ENCODE measurements at regions not wholly inside any gene's neighbourhood (a gene's known extent, or its start where the extent isn't known, plus 50 kb on each side); places are given as distances from the start of the nearest gene placed in this dataset.
"Not testable (repeated sequence)": the region's sequence is repeated elsewhere in the genome, so short reads cannot be mapped to it uniquely, and the experiment has no call there.

DNA sequence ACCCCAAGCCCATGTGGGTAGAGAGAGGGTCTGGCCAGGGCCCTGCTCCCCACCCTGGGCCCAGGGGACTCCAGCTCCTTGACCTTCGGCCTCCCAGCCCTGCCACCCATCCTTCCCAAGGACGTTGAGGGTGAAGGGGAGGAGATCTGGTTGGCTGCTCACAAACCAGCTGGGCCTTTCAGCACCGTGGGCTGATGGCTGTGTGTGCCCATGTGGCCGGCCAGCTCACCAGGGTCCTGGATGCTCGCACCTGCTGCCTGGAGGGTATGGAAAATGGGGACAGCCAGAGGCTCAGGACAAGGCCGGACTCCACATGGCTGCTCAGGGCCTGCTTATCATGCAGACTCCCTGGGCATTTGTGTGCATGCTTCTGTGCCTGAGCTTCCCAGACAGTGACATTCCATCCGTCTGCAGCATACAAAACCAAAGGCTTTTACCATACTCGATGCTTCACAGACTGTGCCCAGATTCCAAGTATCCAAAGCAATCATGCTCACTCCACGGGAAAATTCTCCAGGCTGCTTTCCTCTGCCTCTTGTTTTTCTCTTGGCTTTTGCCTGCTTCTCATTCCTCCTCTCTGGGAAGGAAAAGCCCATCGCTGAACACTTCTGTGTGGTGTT lies 112.5 kb upstream of the ZNF469 start:
- H3K27me3 Mint-ChIP-seq (ENCODE audit: insufficient read depth); DNase-seq (ENCODE audit: low spot score); intact Hi-C loops (cut with micrococcal nuclease); H3K27ac Mint-ChIP-seq; H3K9me3 Mint-ChIP-seq; H3K36me3 Mint-ChIP-seq (ENCODE audit: low read depth); H3K4me1 Mint-ChIP-seq (ENCODE audit: low read depth); H3K4me3 Mint-ChIP-seq: not testable (repeated sequence)

DNA sequence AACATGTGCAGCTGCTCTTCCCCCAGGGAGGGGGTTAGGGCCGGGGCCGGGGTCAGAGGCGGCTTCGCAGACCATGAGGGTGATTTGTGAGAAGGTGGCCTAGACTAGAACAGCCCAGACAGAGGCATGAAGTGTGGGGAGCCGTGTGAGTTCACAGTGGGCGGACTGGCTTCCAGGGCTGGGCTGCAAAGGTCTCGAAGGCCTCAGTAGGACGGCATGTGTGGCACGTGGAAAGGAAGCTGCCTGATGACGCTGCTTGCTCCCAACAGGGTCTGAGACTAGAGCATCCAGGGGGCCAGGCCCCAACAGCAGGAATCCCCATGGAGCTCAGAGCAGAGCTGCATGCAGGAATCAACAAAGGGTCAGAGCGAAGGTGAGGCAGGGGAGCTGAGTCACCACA lies 111.5 kb upstream of the ZNF469 start:
- H3K27ac Mint-ChIP-seq; intact Hi-C loops (cut with micrococcal nuclease); H3K4me1 Mint-ChIP-seq (ENCODE audit: low read depth); H3K36me3 Mint-ChIP-seq (ENCODE audit: low read depth); H3K9me3 Mint-ChIP-seq; H3K4me3 Mint-ChIP-seq; DNase-seq (ENCODE audit: low spot score); H3K27me3 Mint-ChIP-seq (ENCODE audit: insufficient read depth): not testable (repeated sequence)

DNA sequence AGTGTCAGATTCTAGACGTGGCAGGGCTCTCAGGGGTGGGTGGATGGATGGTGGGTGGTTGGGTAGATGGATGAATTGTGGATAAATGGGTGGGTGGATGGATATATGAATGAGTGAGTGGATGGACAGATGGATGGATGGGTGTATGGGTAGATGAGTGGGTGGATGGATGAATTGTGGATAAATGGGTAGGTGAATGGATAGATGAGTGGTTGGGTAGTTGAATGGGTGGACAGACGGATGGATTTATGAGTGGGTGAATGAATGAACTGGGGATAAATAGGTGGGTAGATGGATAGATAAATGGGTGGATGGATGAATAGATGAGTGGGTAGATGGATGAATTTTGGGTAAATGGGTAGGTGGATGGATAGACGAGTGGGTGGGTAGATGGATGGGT lies 111.0 kb upstream of the ZNF469 start:
- H3K27ac Mint-ChIP-seq; H3K4me1 Mint-ChIP-seq (ENCODE audit: low read depth); H3K9me3 Mint-ChIP-seq; H3K27me3 Mint-ChIP-seq (ENCODE audit: insufficient read depth); DNase-seq (ENCODE audit: low spot score); H3K4me3 Mint-ChIP-seq; intact Hi-C loops (cut with micrococcal nuclease); H3K36me3 Mint-ChIP-seq (ENCODE audit: low read depth): not testable (repeated sequence)

- H3K36me3 Mint-ChIP-seq (ENCODE audit: low read depth); DNase-seq (ENCODE audit: low spot score); intact Hi-C loops (cut with micrococcal nuclease); H3K4me3 Mint-ChIP-seq; H3K4me1 Mint-ChIP-seq (ENCODE audit: low read depth); H3K9me3 Mint-ChIP-seq; H3K27me3 Mint-ChIP-seq (ENCODE audit: insufficient read depth); H3K27ac Mint-ChIP-seq: not testable (repeated sequence)
Measured at GRCh38 chr16:88272437-88272836, 110.3 kb upstream of the ZNF469 start.

DNA sequence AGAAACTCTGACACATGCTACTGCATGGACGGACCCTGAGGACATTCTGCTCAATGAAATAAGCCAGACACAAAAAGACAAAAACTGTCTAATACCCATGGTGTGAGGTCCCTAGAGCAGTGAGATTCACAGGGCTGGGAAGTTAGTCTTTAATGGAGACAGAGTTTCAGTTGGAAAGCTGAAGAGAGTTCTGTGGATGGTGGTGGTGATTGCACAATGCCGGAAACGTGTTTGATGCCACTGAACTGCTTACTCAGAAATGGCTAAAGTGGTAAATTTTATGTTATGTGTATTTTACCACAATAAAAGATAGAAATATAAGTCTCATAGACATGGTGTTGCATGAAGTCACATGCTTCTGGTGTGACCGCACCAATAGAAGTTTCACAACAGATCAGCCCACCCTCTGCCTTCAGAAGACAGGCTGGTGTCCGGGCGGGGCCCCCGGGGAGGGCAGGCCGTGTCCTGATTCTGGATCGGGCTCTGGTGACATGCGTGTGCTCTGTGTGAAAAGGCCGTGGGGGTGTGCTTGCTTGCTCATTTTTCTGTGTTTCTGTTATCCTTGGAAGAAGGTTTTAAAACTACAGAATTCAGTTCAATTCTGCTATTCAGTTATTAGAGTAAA lies 108.5 kb upstream of the ZNF469 start:
- intact Hi-C loops (cut with micrococcal nuclease); H3K27ac Mint-ChIP-seq; H3K4me3 Mint-ChIP-seq; DNase-seq (ENCODE audit: low spot score); H3K4me1 Mint-ChIP-seq (ENCODE audit: low read depth); H3K36me3 Mint-ChIP-seq (ENCODE audit: low read depth); H3K27me3 Mint-ChIP-seq (ENCODE audit: insufficient read depth); H3K9me3 Mint-ChIP-seq: not testable (repeated sequence)

- no peak overlapping the region for H3K27ac Mint-ChIP-seq
- no peaks in the 10 kb centered on the region for H3K36me3 Mint-ChIP-seq (ENCODE audit: low read depth)
- no peaks in the 10 kb centered on the region for H3K9me3 Mint-ChIP-seq
- no peaks in the 10 kb centered on the region for H3K4me1 Mint-ChIP-seq (ENCODE audit: low read depth)
- no peak overlapping the region for H3K4me3 Mint-ChIP-seq
- no peak for DNase-seq (ENCODE audit: low spot score)
- no peaks in the 10 kb centered on the region for H3K27me3 Mint-ChIP-seq (ENCODE audit: insufficient read depth)
- intact Hi-C loops (cut with micrococcal nuclease) = no loop called here
Measured at GRCh38 chr16:88274847-88275246, 107.9 kb upstream of the ZNF469 start.

GRCh38 chr16:88275336-88276122 lies 107.2 kb upstream of the ZNF469 start:
- H3K27ac Mint-ChIP-seq; H3K4me1 Mint-ChIP-seq (ENCODE audit: low read depth); H3K36me3 Mint-ChIP-seq (ENCODE audit: low read depth); intact Hi-C loops (cut with micrococcal nuclease); DNase-seq (ENCODE audit: low spot score); H3K4me3 Mint-ChIP-seq; H3K27me3 Mint-ChIP-seq (ENCODE audit: insufficient read depth); H3K9me3 Mint-ChIP-seq: not testable (repeated sequence)

- H3K9me3 Mint-ChIP-seq; H3K4me3 Mint-ChIP-seq; DNase-seq (ENCODE audit: low spot score); intact Hi-C loops (cut with micrococcal nuclease); H3K36me3 Mint-ChIP-seq (ENCODE audit: low read depth); H3K27me3 Mint-ChIP-seq (ENCODE audit: insufficient read depth); H3K27ac Mint-ChIP-seq; H3K4me1 Mint-ChIP-seq (ENCODE audit: low read depth): not testable (repeated sequence)
Measured at GRCh38 chr16:88276123-88276588, 106.6 kb upstream of the ZNF469 start.

DNA sequence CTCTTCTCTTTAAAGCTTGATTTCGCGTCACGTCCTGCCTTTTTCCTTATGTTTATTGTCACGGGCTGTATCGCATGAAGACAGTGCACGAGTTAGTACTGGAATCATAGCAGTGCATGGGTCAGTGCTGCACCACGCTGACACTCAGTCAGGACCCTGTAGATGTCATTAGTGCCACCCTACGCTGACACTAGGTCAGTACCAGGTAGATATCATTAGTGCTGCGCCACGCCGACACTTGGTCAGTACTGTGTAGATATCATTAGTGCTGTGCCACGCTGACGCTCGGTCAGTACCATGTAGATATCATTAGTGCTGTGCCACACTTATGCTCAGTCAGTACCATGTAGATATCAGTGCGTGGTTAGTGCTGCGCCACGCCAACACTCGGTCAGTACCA lies 106.2 kb upstream of the ZNF469 start:
- Mint-ChIP-seq H3K36me3 (ENCODE audit: low read depth) (no peaks in the 10 kb centered on the region), H3K4me3 (no peak overlapping the region), H3K4me1 (ENCODE audit: low read depth) (no peaks in the 10 kb centered on the region), H3K27ac (no peak overlapping the region), H3K27me3 (ENCODE audit: insufficient read depth) (no peaks in the 10 kb centered on the region), H3K9me3 (peaks cover under 1% of the 10 kb centered on the region)
- intact Hi-C loops (cut with micrococcal nuclease) = no loop called here
- DNase-seq (ENCODE audit: low spot score) = no peak

GRCh38 chr16:88279998-88280397 lies 102.8 kb upstream of the ZNF469 start:
- no peaks in the 10 kb centered on the region for H3K36me3 Mint-ChIP-seq (ENCODE audit: low read depth)
- intact Hi-C loops (cut with micrococcal nuclease) = no loop called here
- H3K4me3 Mint-ChIP-seq = no peak overlapping the region
- no peak overlapping the region for H3K27ac Mint-ChIP-seq
- DNase-seq (ENCODE audit: low spot score) = no peak
- peaks cover 11% of the 10 kb centered on the region for H3K9me3 Mint-ChIP-seq
- H3K4me1 Mint-ChIP-seq (ENCODE audit: low read depth) = no peaks in the 10 kb centered on the region
- H3K27me3 Mint-ChIP-seq (ENCODE audit: insufficient read depth) = no peaks in the 10 kb centered on the region

DNA sequence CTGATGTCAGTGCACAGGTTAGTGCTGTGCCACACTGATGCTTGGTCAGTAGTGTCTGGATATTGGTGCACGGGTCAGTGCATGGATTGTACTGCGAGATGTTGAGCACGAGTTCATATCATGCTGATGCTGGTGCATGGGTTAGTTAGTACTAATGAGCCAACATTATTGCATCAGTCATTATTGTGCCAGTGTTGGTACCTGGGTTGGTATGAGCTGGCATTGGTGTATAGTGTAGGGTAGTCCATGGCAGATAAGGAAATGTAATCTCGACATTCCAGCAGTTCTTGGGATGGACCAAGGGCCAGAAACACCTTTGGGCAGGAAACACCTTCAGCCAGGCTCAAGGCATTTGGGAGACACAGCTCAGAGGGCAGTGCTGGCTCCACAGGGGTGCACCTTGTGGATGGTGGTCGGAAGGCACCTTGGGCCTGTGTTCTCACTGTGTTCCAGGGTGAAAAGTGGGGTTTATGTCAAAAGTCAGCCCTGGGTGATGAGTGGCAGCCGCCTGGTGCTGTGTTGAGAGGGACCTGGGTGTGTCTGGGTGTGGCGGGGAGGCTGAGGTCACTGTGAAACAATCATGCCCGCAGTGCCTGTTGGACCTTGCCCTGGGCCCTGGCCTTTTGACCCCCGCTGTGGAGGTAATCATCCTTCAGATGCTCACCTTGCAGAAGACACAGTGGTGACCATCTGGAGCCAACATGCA lies 100.7 kb upstream of the ZNF469 start:
- Mint-ChIP-seq H3K27me3 (ENCODE audit: insufficient read depth) (no peaks in the 10 kb centered on the region), H3K9me3 (peaks cover 11% of the 10 kb centered on the region), H3K36me3 (ENCODE audit: low read depth) (no peaks in the 10 kb centered on the region), H3K4me1 (ENCODE audit: low read depth) (no peaks in the 10 kb centered on the region), H3K27ac (no peak overlapping the region), H3K4me3 (no peak overlapping the region)
- intact Hi-C loops (cut with micrococcal nuclease) = no loop called here
- no peak for DNase-seq (ENCODE audit: low spot score)

DNA sequence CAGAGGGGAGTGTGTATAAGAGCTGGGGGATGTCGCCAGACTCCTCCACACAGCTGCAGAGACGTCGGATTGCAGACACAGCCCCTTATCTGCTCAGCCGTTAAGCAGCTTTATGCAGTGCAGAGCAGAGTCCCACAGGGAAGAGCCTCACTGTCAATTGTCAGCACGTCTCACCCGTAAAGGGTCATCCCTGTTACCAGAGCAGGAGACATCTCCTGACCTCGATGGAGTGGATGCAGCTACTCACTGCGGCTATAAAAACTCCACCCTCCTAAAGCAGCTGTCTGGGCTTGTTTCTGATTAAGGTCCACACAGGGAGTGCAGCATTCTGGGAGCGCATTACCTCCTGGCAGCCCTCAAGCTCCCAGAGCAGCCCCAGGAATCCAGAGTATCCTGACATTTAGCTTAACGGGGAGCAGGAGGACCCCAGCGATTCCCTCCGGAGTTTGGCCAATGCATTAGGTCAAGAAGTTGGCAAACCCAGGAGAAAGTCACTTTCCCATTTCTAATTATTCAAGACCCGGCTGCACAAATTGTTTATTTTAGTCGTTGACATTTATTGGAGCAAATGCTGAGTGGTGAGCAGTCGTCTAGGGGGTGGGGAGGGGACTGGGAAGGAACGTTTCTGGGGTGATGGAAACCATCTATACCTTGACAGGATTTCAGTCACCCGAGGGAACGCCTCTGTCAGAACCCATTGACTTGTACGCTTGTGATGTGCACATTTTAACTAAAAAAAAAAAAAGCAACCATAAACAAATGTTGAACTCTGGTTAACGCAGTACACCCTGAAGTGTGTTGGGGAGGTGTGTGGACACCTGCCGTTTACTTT lies 100.0 kb upstream of the ZNF469 start:
- Mint-ChIP-seq H3K9me3 (peaks cover 11% of the 10 kb centered on the region), H3K27ac (no peak overlapping the region), H3K36me3 (ENCODE audit: low read depth) (no peaks in the 10 kb centered on the region), H3K4me1 (ENCODE audit: low read depth) (no peaks in the 10 kb centered on the region), H3K27me3 (ENCODE audit: insufficient read depth) (no peaks in the 10 kb centered on the region), H3K4me3 (no peak overlapping the region)
- intact Hi-C loops (cut with micrococcal nuclease) = no loop called here
- no peak for DNase-seq (ENCODE audit: low spot score)

Measured in activated T-helper 1 cell treated with anti-CD3 and anti-CD28 coated beads, Interleukin-12 subunit alpha, Interleukin-12 subunit beta, Interleukin-2, Interleukin-4 antibody, amounts not matched to agents 30 ng/mL and 10 ng/mL and 1 ng/mL, durations not matched to agents 14 hours and 24 hours and 36 hours (primary cell).